ENCODE measurements at regions not wholly inside any gene's neighbourhood (a gene's known extent, or its start where the extent isn't known, plus 50 kb on each side); places are given as distances from the start of the nearest gene placed in this dataset.

- TF ChIP-seq EZH2 (IDR thresholded peaks at IDR 0.05; ENCODE audit: low read length), result no peak
- no peak for TF ChIP-seq CTCF (optimal IDR thresholded peaks at IDR 0.05 in 1 of 3, IDR thresholded peaks at IDR 0.05 in 1 of 3, conservative IDR thresholded peaks at IDR 0.05 in 1 of 3; ENCODE audit: extremely low read depth in 1 of 3, insufficient read depth in 2 of 3, low read length in 3 of 3)
Observed at GRCh38 chr9:108476574-108476973, 379.2 kb downstream of the ACTL7B start.

Measured in keratinocyte (primary cell).